ENCODE measurements at regions not wholly inside any gene's neighbourhood (a gene's known extent, or its start where the extent isn't known, plus 50 kb on each side); places are given as distances from the start of the nearest gene placed in this dataset.

DNA sequence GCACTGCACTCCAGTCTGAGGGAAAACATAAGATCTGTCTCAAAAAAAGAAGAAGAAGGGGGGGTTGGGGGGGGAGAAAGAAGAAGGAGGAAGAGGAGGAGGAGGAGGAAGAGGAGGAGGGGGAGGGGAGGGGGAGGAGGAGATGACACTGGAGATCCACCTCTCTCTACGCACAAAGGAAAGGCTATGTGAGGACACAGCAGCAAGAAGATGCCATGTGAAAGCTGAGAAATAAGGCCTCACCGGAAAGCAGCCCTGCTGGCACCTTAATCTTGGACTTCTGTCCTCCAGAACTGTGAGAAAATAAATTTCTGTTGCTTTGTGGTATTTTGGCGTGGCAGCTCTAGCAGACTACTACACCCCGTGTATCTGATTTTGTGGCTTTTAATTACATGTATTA, 477.9 kb downstream of the MED13L start:
- no peak overlapping the region for H3K14ac ChIP-seq (ENCODE audit: insufficient read length)
- no peaks in the 10 kb centered on the region for H3K23me2 ChIP-seq (ENCODE audit: low read depth, low read length)
- ChIA-PET CTCF (ENCODE audit: partially characterized antibody) (no interaction called here), POLR2A (ENCODE audit: partially characterized antibody) (no interaction called here)
- H4K20me1 ChIP-seq (replicated peaks in 1 of 2; ENCODE audit: control insufficient read depth in 1 of 2, insufficient read depth in 2 of 2, low read length in 2 of 2): no peaks in the 10 kb centered on the region
- H2AFZ ChIP-seq (ENCODE audit: low read length): no peak overlapping the region
- H3K4ac ChIP-seq (replicated peaks; ENCODE audit: insufficient read length, low read depth, low read length): no peak overlapping the region
- H3K18ac ChIP-seq (ENCODE audit: extremely low read depth, low read length): no peak overlapping the region
- no peak overlapping the region for H3K4me3 ChIP-seq (ENCODE audit: extremely low read depth in 1 of 4, insufficient read depth in 2 of 4, low read depth in 3 of 4, low read length in 4 of 4)
- no peaks in the 10 kb centered on the region for H3K79me2 ChIP-seq (ENCODE audit: control insufficient read depth in 1 of 2, insufficient read depth in 2 of 2, low read length in 2 of 2)
- H4K8ac ChIP-seq (ENCODE audit: extremely low read depth, insufficient read depth, low read length): no peak overlapping the region
- no peak overlapping the region for H2BK20ac ChIP-seq (ENCODE audit: low read length)
- H3K4me2 ChIP-seq (ENCODE audit: insufficient read depth in 1 of 2, low read depth in 2 of 2, low read length in 2 of 2): no peak overlapping the region
- TF ChIP-seq CTCF (IDR thresholded peaks at IDR 0.05; ENCODE audit: control extremely low read depth in 1 of 3, insufficient read depth in 1 of 3, low read depth in 1 of 3, low read length in 3 of 3) (no peak), JUND (IDR thresholded peaks at IDR 0.05; ENCODE audit: low read length) (no peak), POLR2AphosphoS5 (IDR thresholded peaks at IDR 0.05; ENCODE audit: low read depth, low read length) (no peak), KDM5A (IDR thresholded peaks at IDR 0.05; ENCODE audit: low read length) (no peak), NRF1 (IDR thresholded peaks at IDR 0.05; ENCODE audit: low read depth, low read length) (no peak), CREB1 (IDR thresholded peaks at IDR 0.05) (no peak), PHF8 (conservative IDR thresholded peaks at IDR 0.05; ENCODE audit: low read depth, low read length) (no peak)
- TF ChIP-seq, protein P1, sequence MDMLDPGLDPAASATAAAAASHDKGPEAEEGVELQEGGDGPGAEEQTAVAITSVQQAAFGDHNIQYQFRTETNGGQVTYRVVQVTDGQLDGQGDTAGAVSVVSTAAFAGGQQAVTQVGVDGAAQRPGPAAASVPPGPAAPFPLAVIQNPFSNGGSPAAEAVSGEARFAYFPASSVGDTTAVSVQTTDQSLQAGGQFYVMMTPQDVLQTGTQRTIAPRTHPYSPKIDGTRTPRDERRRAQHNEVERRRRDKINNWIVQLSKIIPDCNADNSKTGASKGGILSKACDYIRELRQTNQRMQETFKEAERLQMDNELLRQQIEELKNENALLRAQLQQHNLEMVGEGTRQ (IDR thresholded peaks at IDR 0.05; ENCODE audit: low read length): no peak
- no peaks in the 10 kb centered on the region for H3K4me1 ChIP-seq (replicated peaks in 1 of 4; ENCODE audit: control insufficient read depth in 3 of 4, insufficient read depth in 4 of 4, low read length in 3 of 4)
- H2AK5ac ChIP-seq (ENCODE audit: low read depth, low read length): no peak overlapping the region
- no peak overlapping the region for H4K5ac ChIP-seq (ENCODE audit: insufficient read length, low read depth, low read length)
- H3K79me1 ChIP-seq (ENCODE audit: low read depth, low read length): no peaks in the 10 kb centered on the region
- H2BK12ac ChIP-seq (ENCODE audit: low read depth, low read length): no peak overlapping the region
- H3K9ac ChIP-seq (replicated peaks in 1 of 4; ENCODE audit: extremely low read depth in 1 of 4, low read depth in 3 of 4, low read length in 3 of 4): no peak overlapping the region
- no peaks in the 10 kb centered on the region for H3K27me3 ChIP-seq (replicated peaks in 1 of 4; ENCODE audit: control insufficient read depth in 3 of 4, extremely low read depth in 1 of 4, insufficient read depth in 3 of 4, low read length in 3 of 4)
- no peaks in the 10 kb centered on the region for H3K36me3 ChIP-seq (ENCODE audit: control insufficient read depth in 2 of 4, insufficient read depth in 4 of 4, low read length in 3 of 4)
- H2BK5ac ChIP-seq (ENCODE audit: low read depth, low read length): no peak overlapping the region
- no peak overlapping the region for H2BK15ac ChIP-seq (ENCODE audit: low read length)
- 96% methylated on average over 3 of the region's 4 CpGs; no CpG with 5 or more reads in 1 of the 2 experiments for WGBS, 2 experiments (ENCODE audit: extremely low coverage in 1 of 2, insufficient coverage in 1 of 2, insufficient read length in 1 of 2, insufficient replicate concordance in 2 of 2, low coverage in 1 of 2, low lambda C conversion rate in 2 of 2, missing lambda C conversion rate in 1 of 2)
- no peak overlapping the region for H3K23ac ChIP-seq (ENCODE audit: insufficient read length)
- H4K91ac ChIP-seq (replicated peaks; ENCODE audit: insufficient read length, low read length): no peak overlapping the region
- H3K56ac ChIP-seq (replicated peaks; ENCODE audit: insufficient read length, low read depth, low read length): no peak overlapping the region
- no peak overlapping the region for H3K27ac ChIP-seq (ENCODE audit: low read depth, low read length)
- H2BK120ac ChIP-seq (replicated peaks; ENCODE audit: low read depth, low read length): no peak overlapping the region
- FAIRE-seq (no peak), DNase-seq (ENCODE audit: low read depth in 1 of 2, low spot score in 2 of 2) (no peak)
- H3K9me3 ChIP-seq (ENCODE audit: insufficient read depth in 2 of 2, low read depth in 1 of 2, low read length in 1 of 2): no peaks in the 10 kb centered on the region

Data from H1 (cell line).